G401 (cell line): ENCODE measurements at regions not wholly inside any gene's neighbourhood (a gene's known extent, or its start where the extent isn't known, plus 50 kb on each side); places are given as distances from the start of the nearest gene placed in this dataset.

Experiments
- DNase-seq: peaks from one replicate; pipeline ENCODE4 v3.0.0-alpha.2; 2015; ENCODE audit warnings: low spot score
- in situ Hi-C: cut with HindIII; loops from 2 replicates; pipeline ENCODE4 v1.10.0; 2016; ENCODE audit warnings: low sequenced_read_pairs, mixed read lengths

GRCh38 chr2:81894451-81894990 is 1590.0 kb upstream of the LRRTM1 start:
- DNase-seq: no peak
- in situ Hi-C loops: no loop called here

- in situ Hi-C loops: no loop called here
- DNase-seq: no peak
These were observed 1572.1 kb upstream of the LRRTM1 start for GRCh38 chr2:81876624-81877023.

GRCh38 chr2:81872006-81872405 is 1567.5 kb upstream of the LRRTM1 start:
- in situ Hi-C loops: no loop called here
- no peak for DNase-seq

- in situ Hi-C loops: no loop called here
- DNase-seq: no peak
These were observed 1565.6 kb upstream of the LRRTM1 start for GRCh38 chr2:81870119-81870518.

- in situ Hi-C loops: no loop called here
- no peak for DNase-seq
These were observed 1554.4 kb upstream of the LRRTM1 start for GRCh38 chr2:81858998-81859397.

GRCh38 chr2:81853341-81853740 is 1548.8 kb upstream of the LRRTM1 start:
- DNase-seq: no peak
- in situ Hi-C loops: no loop called here

GRCh38 chr2:81852651-81853050 is 1548.1 kb upstream of the LRRTM1 start:
- in situ Hi-C loops: no loop called here
- no peak for DNase-seq

- no peak for DNase-seq
- in situ Hi-C loops: no loop called here
These were observed 1535.2 kb upstream of the LRRTM1 start for GRCh38 chr2:81839780-81840179.

- DNase-seq: no peak
- in situ Hi-C loops: no loop called here
These were observed 1530.9 kb upstream of the LRRTM1 start for GRCh38 chr2:81835321-81836000.

- no peak for DNase-seq
- in situ Hi-C loops: no loop called here
These were observed 1482.3 kb upstream of the LRRTM1 start for GRCh38 chr2:81786811-81787210.

- in situ Hi-C loops: no loop called here
- no peak for DNase-seq
These were observed 1462.8 kb upstream of the LRRTM1 start for GRCh38 chr2:81767187-81767912.

GRCh38 chr2:81747481-81748070 is 1443.0 kb upstream of the LRRTM1 start:
- in situ Hi-C loops: no loop called here

GRCh38 chr2:81739966-81740365 is 1435.4 kb upstream of the LRRTM1 start:
- in situ Hi-C loops: no loop called here

More at GRCh38 chr2:81747481-81748070, 1443.0 kb upstream of the LRRTM1 start:
- no peak for DNase-seq

GRCh38 chr2:81734981-81735380 is 1430.4 kb upstream of the LRRTM1 start:
- DNase-seq: no peak
- in situ Hi-C loops: no loop called here

More at GRCh38 chr2:81739966-81740365, 1435.4 kb upstream of the LRRTM1 start:
- DNase-seq: no peak

GRCh38 chr2:81714817-81715216 is 1410.3 kb upstream of the LRRTM1 start:
- DNase-seq: no peak
- in situ Hi-C loops: no loop called here

GRCh38 chr2:81706856-81707255 is 1402.3 kb upstream of the LRRTM1 start:
- in situ Hi-C loops: no loop called here
- no peak for DNase-seq

- in situ Hi-C loops: no loop called here
- no peak for DNase-seq
These were observed 1399.3 kb upstream of the LRRTM1 start for GRCh38 chr2:81703831-81704230.

GRCh38 chr2:81692566-81692965 is 1388.0 kb upstream of the LRRTM1 start:
- in situ Hi-C loops: no loop called here
- DNase-seq: no peak

GRCh38 chr2:81675641-81676040 is 1371.1 kb upstream of the LRRTM1 start:
- DNase-seq: no peak
- in situ Hi-C loops: no loop called here

- in situ Hi-C loops: no loop called here
- DNase-seq: no peak
These were observed 1368.4 kb upstream of the LRRTM1 start for GRCh38 chr2:81672923-81673322.
